Right kidney (tissue), 1 donor: ENCODE measurements at regions not wholly inside any gene's neighbourhood (a gene's known extent, or its start where the extent isn't known, plus 50 kb on each side); places are given as distances from the start of the nearest gene placed in this dataset.

Source experiments
- DNase-seq: peaks from one replicate; pipeline ENCODE4 v3.0.0-alpha.2; 2016

DNA sequence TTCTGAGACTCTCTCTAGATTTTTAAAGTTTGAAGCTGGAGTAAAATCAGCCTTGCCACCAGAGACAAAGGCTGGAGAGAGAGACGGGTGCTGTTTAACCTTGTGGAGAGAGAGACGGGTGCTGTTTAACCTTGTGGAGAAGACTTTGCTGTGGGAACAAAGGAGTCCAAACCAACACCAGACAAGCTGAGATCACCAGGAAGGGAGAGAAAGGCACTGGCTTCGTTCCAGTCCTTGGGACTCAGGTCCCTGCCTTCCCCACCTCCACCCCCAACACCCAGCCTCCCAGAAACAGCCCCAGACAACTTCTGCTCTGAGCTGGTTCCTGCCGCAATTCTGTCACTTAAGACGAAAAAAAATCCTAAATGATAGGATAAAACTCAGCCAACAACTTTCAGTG, 1389.3 kb downstream of the AACS start:
- no peak for DNase-seq

DNA sequence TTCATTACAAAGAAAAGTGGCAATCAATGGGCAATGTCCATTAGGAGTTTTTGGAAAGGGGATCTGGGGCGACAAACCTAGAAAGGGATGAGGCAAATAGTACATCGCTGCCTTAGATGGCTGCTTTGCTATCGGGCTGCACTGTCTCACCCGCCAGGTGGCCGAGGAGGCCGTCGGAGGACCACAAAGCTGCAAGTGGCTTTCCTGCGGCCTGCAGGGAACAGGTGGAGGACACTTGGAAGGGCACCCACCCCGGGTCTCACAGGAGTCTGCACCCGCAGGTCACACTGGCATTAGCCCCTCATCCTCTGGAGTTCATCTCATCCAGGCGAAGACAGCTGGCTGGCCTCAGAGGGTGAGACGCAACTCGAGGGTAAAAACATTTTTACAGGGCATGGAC, 1392.5 kb downstream of the AACS start:
- no peak for DNase-seq

DNA sequence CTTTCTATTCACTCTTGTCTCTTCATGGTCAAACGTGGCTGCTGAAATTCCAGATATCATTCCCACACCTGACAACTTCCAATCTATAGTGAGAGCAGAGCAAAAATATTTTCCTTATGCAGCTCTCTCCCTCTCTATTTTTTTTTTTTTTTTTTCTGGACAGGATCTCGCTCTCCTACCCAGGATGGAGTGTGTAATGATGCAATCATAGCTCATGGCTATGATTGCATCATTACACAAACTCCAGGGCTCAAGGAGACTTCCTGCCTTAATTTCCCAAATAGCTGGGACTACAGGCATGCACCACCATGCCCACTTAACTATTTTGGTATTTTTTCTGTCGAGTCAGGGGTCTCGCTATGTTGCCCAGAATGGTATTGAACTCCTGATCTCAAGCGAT, 1398.9 kb downstream of the AACS start:
- no peak for DNase-seq

DNA sequence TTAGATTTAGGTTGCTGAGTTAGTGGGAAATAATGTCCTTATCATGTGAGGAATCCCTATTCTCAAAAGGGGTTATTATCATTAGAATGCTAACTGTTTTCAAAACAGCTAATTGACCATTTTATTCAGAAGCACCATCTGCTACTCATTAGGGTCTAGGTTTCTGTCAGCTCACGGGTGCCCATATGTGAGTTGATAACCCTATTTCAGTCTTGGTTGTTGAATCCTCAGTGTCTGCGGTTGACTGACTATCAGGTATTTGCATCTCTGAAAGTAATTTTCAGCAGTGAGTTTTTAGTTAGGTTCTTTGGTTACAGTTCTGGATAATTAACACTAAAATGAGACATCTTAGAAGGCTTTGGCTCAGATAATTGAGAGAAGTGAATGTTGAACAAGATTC, 1404.0 kb downstream of the AACS start:
- no peak for DNase-seq

DNA sequence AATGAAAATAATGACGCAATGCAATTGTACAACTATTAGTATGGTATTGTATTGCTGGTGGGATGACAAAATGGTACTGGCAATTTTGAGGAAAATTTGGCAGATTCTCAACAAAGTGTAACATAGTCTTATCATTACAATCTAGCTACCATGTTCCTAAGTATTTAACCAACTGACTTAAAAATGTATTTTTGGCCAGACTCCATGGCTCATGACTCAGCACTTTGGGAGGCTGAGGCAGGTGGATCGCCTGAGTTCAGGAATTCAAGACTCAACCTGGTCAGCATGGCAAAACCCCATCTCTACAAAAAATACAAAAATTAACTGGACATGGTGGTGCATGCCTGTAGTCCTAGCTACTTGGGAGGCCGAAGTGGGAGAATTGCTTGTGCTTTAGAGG, 1409.5 kb downstream of the AACS start:
- no peak for DNase-seq

DNA sequence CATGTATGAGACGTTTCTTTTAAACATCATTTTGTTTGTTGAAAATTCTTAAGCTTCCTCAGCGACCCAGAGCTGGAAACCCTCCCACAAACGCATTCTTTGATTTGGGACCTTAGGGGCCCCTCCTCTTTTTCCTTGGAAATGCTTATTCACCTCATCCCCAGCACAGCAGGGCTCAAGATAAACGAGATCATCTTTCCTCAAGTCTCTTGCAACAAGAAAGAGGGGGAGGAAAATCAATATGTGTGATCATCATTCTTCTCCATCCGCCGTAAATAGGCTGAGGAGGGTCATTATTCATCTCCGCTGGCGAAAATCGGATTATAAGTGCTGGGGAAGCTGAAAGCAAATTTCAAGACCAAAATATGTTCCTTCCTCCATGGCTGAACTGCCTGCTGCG, 1415.2 kb downstream of the AACS start:
- DNase-seq: no peak

DNA sequence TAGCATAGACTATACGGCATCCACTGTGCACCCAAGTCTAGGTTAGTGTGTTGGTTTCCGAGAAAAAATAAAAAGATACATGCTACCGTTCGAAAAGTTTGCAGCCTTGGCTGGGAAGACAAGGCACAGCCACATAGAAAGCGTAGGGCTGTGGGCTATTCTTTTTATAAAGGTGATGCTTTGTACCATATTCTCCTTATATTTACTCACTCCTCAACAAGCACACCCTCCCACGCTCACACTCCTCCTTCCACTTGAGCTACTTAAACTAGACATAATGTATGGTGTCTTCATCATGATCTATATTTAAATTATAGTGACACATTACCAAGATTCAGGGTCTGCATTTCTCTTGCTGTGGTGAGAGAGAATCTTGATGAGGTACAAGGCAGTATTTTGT, 1416.5 kb downstream of the AACS start:
- DNase-seq: no peak

DNA sequence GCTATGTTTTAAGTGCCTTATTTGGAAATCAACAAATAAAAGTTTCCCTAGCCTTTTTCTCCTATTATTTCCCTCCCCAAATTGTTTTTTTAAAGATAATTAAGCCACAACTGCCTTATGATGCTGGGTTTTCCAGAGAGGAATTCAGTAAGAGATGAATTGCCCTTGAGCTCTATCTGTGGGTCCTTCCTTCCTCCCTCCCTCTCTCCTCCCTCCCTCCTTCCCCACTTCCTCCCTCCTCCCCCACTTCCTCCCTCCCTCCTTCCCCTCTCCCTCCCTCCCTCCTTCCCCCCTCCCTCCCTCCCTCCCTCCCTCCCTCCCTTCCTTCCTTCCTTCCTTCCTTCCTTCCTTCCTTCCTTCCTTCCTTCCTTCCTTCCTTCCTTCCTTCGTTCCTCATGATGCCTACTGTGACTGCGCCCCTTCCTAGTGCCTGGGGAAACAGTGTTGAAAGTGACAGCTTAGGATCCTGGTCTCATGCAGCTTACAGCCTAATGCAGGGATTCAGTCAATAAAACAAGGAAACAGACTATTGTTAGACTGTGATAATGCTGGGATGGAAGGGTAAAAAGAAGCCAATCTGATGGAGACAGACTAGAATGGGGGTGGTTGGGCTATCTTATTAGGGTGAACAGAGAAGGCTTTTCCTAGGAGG, 1417.1 kb downstream of the AACS start:
- no peak for DNase-seq

DNA sequence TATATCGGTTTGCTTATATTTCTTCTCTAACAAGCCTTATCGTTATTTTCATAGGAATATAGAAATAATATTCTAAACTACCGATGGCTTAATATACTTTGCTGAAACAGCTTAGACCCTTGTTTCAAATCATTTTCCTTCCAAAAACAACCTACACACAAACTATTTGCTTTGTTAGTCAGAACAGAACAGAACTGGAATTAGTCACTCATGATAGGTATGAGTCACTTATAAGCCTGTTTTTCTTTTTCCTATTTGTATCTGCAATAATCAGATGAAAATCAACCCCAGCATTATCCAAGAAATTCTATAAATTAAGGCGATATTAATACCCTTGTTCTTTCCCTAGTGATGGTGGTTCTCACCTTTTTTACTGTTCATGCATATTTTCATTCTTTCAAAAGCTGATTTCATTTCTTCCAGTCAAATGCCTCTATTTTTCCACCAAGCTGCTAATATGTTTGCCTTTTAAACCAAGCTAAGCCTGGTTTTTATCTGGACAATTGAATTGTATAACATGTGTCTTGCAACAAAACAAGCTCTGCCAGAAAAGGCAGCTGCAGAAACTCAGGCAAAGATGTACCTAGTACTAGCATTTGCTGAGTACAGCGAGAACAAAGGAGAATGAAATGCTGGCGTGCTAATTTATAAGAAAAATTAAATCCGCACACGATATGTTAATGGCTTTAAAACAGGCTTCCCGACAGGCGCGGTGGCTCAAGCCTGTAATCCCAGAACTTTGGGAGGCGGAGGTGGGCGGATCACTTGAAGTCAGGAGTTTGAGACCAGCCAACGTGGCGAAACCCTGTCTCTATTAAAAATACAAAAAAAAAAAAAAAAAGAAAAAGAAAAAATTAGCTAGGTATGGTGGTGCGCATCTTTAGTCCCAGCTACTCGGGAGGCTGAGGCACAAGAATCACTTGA, 1418.2 kb downstream of the AACS start:
- DNase-seq: no peak

DNA sequence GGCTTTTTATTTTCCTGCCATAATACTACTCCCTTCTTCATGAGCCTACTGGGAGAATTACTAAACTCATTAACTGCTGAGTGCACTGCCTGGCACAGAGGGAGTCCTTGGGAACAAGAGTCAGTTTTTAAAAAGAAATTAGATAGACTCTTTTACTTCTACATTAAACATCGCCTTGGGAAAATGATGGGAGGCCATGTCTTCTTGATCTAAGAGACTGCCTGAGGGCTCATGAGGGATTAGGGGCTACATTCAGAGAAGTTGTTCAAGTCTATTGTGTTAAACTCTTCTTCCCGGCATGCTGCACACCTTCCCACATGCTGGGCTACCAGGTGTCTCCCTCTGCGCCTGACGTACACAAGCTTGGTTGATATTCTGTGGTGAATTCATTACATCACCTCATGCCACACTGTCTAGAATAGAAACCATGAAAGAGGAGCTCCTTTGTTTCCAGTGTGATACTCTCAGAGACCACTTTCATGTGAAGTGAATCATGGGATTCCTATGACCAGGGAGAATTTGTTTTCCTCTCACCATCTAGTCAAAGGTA, 1422.3 kb downstream of the AACS start:
- no peak for DNase-seq

DNA sequence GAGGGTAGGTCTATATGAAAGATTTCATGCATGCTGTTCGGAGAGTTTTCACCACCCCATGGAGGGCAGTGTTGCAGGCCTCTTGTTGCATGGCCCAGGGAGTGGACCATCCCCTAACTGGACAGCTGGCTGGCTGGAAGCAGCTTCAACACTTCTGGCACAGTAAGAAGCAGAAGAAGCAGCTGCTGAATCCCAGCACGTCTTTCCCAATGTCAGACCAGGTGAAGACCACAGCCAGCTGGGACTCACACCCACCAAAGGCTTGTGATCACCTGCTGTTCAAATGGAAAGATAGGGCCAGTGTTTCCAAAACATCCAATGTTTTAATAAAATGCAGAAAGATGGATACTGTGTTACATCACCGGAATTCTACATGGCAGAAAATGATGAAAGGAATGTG, 1423.6 kb downstream of the AACS start:
- no peak for DNase-seq

DNA sequence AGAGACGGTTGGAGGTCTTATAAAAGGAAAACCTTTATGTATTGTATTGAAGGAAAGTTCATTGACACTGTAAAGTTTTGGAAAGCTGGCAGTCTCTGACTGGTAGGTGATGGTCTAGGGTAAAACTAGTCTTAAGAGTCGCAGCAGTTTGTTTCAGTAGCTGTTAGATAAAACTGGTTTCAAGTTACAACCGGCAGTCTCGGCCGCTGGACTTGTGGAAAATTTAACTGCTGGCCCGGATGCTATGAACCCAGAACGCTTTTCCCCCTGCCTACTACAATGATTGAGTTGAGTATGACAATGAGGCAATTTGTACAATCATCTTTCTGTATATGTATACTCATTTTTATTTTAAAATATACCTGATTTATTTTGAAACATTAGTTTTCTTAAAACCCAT, 1426.9 kb downstream of the AACS start:
- DNase-seq: no peak

DNA sequence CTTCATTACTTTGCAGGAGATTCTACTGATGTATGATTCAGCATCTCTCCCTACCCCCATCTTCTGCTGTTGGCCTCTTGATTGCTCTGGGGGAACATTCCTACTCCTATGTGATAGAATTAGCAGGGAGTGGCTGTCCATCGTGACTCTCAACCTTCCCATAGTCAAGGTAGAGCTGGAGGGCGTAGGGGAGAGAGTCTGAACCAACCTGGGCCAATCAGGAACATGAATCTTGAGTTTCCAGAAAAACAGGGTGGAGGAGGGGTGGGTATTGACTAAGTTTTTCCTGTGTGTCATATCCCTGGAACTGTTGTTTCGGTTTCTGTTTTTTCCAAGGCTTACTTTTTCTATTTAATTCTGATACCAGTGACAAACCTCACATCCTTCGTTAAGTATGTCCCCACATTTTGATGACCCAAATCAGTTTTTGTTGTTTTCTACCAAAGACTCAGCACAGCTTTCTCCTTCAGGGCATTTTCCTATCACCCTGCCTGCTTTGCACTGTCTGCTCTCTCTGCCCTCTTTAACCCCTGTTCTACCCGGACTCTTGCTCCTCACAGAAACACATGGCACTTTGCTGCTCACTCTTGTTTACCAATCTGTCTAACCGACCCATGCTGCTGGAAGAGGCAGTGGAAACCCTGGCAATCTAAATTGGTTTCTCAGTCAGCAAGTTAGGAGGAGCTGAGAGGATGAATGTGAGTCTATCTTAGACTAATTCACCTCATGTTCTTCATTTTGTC, 1428.3 kb downstream of the AACS start:
- no peak for DNase-seq

DNA sequence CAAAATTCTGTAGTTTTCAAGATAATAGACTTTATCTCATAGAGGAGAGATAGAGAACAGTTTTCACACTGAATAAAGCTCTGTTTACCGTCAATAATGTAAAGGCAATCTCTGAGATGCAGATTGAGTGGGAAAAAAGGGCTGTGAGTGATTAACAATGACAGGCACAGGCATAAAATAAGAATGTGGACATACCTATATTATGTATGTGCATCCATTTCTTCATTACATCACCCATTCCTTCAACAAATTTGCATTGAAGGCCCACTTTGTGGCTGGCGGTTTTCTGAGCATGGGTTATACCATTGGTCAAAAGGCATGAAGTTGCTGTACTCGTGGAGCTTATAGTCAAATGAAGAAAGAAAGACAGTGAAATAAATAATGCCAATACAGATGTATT, 1431.0 kb downstream of the AACS start:
- DNase-seq: no peak

DNA sequence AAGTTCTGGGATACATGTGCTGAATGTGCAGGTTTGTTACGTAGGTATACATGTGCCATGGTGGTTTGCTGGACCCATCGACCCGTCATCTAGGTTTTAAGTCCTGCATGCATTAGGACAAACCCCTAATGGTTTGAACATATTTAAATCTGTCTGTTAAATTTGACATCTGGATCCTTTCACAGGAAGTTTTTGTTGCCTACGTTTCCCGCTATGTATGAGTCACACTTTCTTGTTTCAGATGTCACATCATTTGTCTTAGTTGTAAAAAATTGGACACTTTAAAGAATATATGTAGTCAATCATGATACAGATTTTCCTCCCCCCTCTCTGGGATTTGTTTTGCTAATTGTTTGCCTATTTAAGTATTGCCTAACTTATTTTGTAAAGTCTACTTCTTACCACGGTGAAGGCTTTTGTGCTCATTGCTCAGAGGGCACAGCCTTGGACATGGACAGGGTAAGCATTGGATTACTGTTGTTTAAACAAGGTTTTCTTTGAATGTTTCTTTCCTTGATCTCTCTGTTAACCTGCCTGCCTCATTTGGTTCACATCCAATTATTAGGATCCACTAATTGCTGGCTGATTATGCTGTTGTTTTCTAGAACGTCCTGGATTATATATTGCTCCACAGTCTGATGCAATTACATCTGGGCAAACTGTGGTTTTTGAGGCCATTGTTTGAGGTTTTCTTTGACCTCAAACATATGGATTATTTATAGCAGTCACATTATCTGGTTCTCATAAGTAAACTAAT, 1441.4 kb downstream of the AACS start:
- no peak for DNase-seq

DNA sequence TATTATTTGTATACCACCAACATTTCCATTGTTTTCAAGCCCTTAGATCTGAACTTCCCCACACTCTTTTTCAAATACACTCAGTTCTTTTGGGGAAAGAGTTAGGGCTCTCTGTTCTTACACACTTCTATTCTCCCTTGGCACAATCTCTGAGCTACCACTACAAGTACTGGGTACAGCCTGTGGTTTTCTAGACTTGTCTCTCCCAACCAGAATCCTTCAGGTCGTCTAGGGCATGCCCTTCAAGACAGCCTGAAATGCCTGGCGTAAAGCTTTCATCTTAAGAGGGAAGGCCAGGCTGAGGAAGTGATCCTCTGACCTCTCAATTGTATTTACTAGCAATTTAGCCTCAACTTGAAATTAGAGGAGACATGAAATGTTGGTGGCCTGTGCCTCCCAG, 1442.0 kb downstream of the AACS start:
- no peak for DNase-seq

DNA sequence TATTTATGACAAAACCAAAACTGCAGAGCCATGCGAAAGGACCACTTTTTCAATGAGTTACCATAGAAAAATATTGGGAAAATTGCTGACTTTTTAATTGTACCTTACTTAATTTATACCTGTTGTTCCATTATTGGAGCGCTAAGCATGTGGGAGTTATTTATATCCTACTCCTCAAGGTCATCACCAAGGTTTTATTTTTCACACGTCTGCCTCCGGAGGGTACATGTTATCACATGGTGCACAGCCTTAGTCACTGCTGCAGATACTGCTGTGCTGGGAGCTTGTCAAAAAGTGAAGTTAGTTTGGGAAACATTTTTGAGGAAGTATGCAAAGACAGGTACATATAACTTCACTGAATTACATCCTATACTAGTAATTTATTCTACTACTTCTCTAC, 1444.3 kb downstream of the AACS start:
- DNase-seq: no peak

DNA sequence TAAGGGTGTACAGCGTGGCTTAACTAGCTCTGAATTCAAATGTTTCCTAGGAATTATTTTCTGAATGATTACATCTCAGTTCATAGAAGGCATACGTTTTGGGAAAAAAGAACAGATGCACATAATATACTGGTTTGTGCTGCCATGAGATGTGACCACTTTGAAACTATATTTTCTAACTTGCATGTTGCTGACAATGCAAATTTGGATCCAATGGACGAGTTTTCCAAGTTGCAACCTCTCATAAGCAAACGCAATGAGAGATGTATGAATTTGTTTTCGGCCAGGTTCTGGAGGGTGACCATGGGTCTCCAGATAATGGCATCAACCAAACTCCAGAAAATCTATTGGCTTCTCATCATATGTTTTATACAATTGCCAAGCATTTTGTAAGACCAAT, 1445.4 kb downstream of the AACS start:
- DNase-seq: no peak

DNA sequence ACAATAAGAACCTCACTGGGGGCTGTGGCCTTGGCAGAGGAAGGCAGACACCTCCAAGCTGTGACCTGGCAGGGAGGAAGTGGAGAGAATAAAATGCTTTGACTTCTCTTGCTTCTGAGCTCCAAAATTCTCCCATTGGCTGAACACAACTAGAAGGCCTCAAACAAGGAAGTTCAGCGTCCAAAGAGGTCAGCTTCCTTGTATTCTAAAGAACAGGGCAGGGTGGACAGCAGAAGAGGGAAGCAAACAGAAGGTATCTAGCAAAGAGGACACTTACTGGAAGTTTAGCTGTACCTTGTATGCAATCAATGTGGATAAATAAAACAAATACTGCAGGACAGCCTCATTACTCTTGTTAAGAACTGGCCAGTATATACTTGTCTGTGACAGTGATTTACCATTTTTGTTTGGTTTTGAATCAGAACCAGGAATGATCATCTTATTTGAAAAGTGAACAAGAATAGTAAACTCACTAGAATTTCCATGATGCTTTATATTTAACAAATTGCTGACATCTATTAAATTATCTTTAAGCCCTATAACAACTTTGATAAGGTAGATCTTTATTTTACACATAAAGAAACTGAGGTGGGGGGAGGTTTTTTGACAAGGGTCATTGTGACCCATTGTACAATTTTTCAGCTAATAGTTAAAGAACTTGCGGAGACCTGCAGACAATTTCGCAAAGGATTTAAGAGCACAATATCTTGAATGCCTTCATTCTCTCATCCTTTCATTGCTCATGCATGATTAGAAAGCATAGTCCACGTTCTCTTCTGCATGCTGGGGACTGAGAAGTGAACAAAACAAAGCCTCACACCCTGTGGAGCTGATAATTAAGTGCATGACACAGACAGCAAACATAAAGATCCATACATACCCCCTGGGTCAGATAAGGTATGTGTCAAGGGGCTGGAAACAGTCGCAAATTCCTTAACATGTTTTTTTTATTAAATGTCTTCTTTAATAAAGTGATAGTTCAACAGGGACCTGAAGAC, 1448.0 kb downstream of the AACS start:
- no peak for DNase-seq

DNA sequence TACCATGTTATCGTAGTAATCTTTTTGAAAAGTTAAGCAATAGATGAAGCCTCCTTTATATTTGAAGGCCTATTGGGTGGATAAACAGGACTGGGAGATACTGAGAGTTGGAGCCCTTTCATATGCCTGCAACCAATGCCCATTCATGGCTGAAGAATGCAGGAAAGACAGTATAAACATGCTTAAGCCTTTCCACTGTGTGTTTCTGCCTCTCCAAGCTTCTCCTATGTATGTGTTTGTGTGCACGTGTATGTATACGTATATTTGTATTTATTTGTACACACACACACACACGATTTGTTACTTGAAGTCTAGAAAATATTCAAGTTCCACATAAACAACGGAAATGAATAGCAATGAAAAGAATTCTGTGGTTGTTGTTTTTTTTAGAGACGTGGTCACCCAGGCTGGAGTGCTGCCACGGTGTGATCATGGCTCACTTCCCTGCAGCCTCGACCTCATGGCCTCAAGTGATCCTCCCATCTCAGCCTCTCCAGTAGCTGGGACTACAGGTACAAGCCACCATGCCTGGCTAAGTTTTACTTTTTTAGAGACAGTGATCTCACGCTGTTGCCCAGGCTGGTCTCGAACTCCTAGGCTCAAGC, 1453.5 kb downstream of the AACS start:
- no peak for DNase-seq

DNA sequence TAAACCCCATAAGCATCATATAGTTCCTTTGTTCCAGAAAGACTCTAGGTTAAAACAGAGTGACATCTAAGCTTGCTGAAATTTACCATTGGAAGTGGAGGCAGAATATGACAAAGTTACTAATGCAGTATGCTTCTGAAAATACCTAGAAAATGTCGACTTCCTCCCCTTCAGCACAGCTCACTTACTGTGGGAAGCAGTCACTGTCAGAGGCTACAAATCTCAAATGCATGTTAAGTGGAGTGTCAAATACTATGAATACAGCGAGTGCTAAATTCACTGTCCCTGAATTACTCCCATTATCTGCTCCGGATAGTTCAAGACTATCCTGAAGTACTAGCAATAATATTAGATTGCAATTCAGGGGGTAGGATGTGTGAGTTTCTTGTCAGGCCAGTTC, 1454.6 kb downstream of the AACS start:
- DNase-seq: no peak
